ENCODE measurements at regions not wholly inside any gene's neighbourhood (a gene's known extent, or its start where the extent isn't known, plus 50 kb on each side); places are given as distances from the start of the nearest gene placed in this dataset.

GRCh38 chr4:179530958-179531357 lies 2088.7 kb upstream of the AGA start:
- TF ChIP-seq, protein P1, sequence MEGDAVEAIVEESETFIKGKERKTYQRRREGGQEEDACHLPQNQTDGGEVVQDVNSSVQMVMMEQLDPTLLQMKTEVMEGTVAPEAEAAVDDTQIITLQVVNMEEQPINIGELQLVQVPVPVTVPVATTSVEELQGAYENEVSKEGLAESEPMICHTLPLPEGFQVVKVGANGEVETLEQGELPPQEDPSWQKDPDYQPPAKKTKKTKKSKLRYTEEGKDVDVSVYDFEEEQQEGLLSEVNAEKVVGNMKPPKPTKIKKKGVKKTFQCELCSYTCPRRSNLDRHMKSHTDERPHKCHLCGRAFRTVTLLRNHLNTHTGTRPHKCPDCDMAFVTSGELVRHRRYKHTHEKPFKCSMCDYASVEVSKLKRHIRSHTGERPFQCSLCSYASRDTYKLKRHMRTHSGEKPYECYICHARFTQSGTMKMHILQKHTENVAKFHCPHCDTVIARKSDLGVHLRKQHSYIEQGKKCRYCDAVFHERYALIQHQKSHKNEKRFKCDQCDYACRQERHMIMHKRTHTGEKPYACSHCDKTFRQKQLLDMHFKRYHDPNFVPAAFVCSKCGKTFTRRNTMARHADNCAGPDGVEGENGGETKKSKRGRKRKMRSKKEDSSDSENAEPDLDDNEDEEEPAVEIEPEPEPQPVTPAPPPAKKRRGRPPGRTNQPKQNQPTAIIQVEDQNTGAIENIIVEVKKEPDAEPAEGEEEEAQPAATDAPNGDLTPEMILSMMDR (IDR thresholded peaks at IDR 0.05), result no peak
- no peak overlapping the region for H3K27ac ChIP-seq
- H3K4me3 ChIP-seq (ENCODE audit: low read depth in 1 of 2, low read length in 1 of 2), result no peak overlapping the region
- H3K9me3 ChIP-seq, result no peaks in the 10 kb centered on the region
- no peaks in the 10 kb centered on the region for H3K4me1 ChIP-seq (ENCODE audit: control insufficient read depth in 1 of 2, insufficient read depth in 1 of 2, low read depth in 1 of 2, low read length in 1 of 2)
- no peaks in the 10 kb centered on the region for H3K27me3 ChIP-seq
- H3K36me3 ChIP-seq, result no peaks in the 10 kb centered on the region

GRCh38 chr4:179536694-179537093 lies 2094.5 kb upstream of the AGA start:
- no peak overlapping the region for H3K4me3 ChIP-seq (ENCODE audit: low read depth in 1 of 2, low read length in 1 of 2)
- H3K4me1 ChIP-seq (ENCODE audit: control insufficient read depth in 1 of 2, insufficient read depth in 1 of 2, low read depth in 1 of 2, low read length in 1 of 2), result no peaks in the 10 kb centered on the region
- no peaks in the 10 kb centered on the region for H3K9me3 ChIP-seq
- H3K36me3 ChIP-seq, result no peaks in the 10 kb centered on the region
- no peaks in the 10 kb centered on the region for H3K27me3 ChIP-seq
- H3K27ac ChIP-seq, result no peak overlapping the region
- TF ChIP-seq, protein P1 (IDR thresholded peaks at IDR 0.05), result no peak

- Histone ChIP-seq H3K4me3 (ENCODE audit: low read depth in 1 of 2, low read length in 1 of 2) (no peak overlapping the region), H3K36me3 (no peaks in the 10 kb centered on the region), H3K4me1 (ENCODE audit: control insufficient read depth in 1 of 2, insufficient read depth in 1 of 2, low read depth in 1 of 2, low read length in 1 of 2) (no peaks in the 10 kb centered on the region), H3K27ac (no peak overlapping the region), H3K9me3 (no peaks in the 10 kb centered on the region), H3K27me3 (no peaks in the 10 kb centered on the region)
- TF ChIP-seq, protein P1 (IDR thresholded peaks at IDR 0.05), result no peak
Measured at GRCh38 chr4:179539641-179540040, 2097.4 kb upstream of the AGA start.

DNA sequence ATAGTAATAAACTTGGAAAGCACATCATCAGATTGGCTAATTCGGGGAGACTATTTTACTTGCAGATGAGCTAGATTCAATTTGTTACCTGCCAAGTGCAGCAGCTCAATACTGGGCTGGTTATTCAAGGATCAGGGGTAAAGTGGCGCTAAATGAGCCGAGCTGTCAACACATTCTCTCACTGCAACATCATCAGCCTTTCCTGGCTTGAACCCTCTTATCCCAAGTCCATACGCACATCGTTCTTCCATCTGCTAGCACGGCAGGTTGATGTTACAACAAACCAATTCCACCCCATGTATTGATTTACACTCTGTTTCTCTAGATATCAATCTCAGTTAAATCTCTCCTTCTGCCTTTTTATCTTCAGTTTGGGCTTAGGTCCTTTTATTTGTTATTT lies 2101.5 kb upstream of the AGA start:
- H3K4me1 ChIP-seq (ENCODE audit: control insufficient read depth in 1 of 2, insufficient read depth in 1 of 2, low read depth in 1 of 2, low read length in 1 of 2), result no peaks in the 10 kb centered on the region
- H3K4me3 ChIP-seq (ENCODE audit: low read depth in 1 of 2, low read length in 1 of 2), result no peak overlapping the region
- TF ChIP-seq, protein P1 (IDR thresholded peaks at IDR 0.05), result no peak
- H3K27me3 ChIP-seq, result no peaks in the 10 kb centered on the region
- H3K9me3 ChIP-seq, result no peaks in the 10 kb centered on the region
- no peak overlapping the region for H3K27ac ChIP-seq
- H3K36me3 ChIP-seq, result no peaks in the 10 kb centered on the region

- no peaks in the 10 kb centered on the region for H3K4me1 ChIP-seq (ENCODE audit: control insufficient read depth in 1 of 2, insufficient read depth in 1 of 2, low read depth in 1 of 2, low read length in 1 of 2)
Measured at GRCh38 chr4:179544496-179544895, 2102.3 kb upstream of the AGA start.

More at GRCh38 chr4:179544496-179544895, 2102.3 kb upstream of the AGA start:
- TF ChIP-seq, protein P1 (IDR thresholded peaks at IDR 0.05), result no peak
- Histone ChIP-seq H3K36me3 (no peaks in the 10 kb centered on the region), H3K27ac (no peak overlapping the region), H3K4me3 (ENCODE audit: low read depth in 1 of 2, low read length in 1 of 2) (no peak overlapping the region), H3K9me3 (no peaks in the 10 kb centered on the region), H3K27me3 (no peaks in the 10 kb centered on the region)
